ENCODE measurements at regions not wholly inside any gene's neighbourhood (a gene's known extent, or its start where the extent isn't known, plus 50 kb on each side); places are given as distances from the start of the nearest gene placed in this dataset.
"Not testable (repeated sequence)": the region's sequence is repeated elsewhere in the genome, so short reads cannot be mapped to it uniquely, and the experiment has no call there.

DNA sequence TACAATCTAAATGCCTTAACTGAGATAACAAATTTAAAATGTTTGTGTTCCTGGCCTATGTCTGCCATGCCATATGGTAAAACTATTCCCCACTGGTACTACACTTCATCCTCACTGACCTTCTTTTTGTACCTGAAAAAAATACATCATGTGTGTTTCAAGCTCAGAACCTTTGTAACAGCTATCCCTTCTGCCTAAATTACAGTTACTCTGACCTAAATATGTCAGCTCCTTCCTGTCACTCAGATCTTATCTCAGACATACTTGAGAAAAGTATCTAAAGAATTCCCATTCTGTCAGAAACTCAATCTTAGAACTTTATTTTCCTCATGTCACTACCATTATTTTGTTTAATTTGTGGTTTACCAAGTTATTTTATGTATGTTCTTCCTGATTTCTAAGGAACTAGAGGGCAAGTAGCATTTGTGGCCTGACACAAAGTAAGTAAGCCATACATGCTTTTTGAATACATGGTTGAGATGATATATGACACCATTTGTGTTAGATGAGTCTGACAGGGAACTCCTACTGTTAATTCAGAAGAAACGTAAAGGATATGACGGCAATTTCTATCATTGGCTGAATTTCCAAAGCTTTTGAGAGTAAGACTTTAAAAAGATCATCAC lies 456.5 kb upstream of the NDST3 start:
- H3K27ac ChIP-seq, result no peak overlapping the region
- TF ChIP-seq, protein P1, sequence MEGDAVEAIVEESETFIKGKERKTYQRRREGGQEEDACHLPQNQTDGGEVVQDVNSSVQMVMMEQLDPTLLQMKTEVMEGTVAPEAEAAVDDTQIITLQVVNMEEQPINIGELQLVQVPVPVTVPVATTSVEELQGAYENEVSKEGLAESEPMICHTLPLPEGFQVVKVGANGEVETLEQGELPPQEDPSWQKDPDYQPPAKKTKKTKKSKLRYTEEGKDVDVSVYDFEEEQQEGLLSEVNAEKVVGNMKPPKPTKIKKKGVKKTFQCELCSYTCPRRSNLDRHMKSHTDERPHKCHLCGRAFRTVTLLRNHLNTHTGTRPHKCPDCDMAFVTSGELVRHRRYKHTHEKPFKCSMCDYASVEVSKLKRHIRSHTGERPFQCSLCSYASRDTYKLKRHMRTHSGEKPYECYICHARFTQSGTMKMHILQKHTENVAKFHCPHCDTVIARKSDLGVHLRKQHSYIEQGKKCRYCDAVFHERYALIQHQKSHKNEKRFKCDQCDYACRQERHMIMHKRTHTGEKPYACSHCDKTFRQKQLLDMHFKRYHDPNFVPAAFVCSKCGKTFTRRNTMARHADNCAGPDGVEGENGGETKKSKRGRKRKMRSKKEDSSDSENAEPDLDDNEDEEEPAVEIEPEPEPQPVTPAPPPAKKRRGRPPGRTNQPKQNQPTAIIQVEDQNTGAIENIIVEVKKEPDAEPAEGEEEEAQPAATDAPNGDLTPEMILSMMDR (IDR thresholded peaks at IDR 0.05), result no peak
- TF ChIP-seq ZFX (IDR thresholded peaks at IDR 0.05; ENCODE audit: borderline replicate concordance), result no peak

DNA sequence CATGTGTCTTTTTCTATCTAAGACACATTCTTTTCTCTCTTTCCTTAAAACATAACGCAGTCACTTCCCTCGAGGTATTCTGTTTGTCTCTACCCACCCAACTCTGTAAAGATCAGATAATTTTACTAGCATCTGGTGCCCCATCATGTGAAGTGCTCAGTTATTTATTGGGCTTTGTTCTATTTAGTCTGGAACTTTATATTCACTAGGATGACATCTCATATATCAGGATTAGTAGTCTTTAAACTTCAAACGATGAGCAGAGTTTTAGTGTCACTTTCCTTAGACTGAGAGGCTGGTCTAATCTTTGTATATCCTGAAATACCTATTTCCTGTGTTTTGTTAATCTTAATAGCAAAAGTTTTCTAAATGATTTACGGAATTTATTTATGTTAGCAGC lies 445.5 kb upstream of the NDST3 start:
- TF ChIP-seq ZFX (IDR thresholded peaks at IDR 0.05; ENCODE audit: borderline replicate concordance), result no peak
- TF ChIP-seq, protein P1 (IDR thresholded peaks at IDR 0.05), result no peak
- no peak overlapping the region for H3K27ac ChIP-seq

DNA sequence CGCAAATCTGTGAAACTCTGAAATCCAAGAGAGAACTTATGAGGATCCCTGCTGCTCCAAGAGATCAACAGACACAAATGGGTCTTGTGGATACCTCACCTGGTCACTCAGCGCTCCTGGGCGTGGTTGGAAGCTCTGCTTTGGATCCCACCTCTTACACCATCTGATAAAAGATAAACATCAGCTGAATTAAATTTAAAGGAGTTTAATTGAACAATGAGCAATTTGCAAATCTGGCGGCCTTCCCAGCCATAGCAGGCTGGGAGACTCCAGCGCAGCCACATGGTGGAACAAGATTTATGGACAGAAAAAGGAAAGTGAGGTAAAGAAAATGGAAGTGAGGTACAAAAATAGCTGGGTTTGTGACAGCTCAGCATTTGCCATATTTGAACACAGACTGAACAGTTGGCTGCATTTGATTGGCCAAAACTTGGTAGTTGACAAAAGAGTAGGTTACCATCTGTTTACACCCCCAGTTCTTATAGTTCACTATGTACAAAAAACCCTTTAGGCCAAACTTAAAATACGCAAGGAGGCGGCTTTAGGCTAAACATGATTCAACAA lies 437.3 kb upstream of the NDST3 start:
- no peak overlapping the region for H3K27ac ChIP-seq

DNA sequence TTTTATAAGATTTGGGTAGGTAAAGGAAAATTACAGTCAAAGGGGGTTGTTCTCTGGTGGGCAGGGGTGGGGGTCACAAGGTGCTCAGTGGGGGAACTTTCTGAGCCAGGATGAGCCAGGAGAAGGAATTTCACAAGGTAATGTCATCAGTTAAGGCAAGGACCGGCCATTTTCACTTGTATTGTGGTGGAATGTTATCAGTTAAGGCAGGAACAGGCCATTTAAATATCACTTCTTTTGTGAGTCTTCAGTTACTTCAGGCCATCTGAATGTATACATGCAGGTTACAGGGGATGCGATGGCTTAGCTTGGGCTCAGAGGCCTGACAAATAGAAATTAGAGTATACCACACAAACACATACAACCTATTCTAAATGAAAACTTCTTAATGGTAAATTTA lies 434.9 kb upstream of the NDST3 start:
- not testable (repeated sequence) for H3K27ac ChIP-seq

More for the DNA sequence above, 437.3 kb upstream of the NDST3 start:
- no peak for TF ChIP-seq ZFX (IDR thresholded peaks at IDR 0.05; ENCODE audit: borderline replicate concordance)
- TF ChIP-seq, protein P1 (IDR thresholded peaks at IDR 0.05), result no peak

DNA sequence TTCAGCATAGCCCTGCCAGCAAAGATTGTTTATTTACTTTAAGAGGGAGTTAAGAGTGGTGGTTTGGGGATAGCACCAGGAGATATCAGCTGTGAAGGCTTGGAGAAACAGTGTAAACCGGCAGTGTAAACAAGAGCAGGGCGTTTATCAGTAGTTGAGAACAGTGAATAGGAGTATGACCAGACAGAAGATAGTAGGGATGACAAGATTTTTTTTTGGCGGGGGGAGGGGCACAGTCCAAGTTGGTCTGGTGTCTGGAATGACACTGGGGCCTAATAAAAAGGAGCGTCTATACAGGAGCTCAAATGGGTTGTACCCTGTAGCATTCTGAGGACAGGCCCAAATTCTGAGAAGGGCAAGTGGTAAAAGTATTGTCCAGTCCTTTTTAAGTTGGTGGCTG lies 433.4 kb upstream of the NDST3 start:
- H3K27ac ChIP-seq, result not testable (repeated sequence)

DNA sequence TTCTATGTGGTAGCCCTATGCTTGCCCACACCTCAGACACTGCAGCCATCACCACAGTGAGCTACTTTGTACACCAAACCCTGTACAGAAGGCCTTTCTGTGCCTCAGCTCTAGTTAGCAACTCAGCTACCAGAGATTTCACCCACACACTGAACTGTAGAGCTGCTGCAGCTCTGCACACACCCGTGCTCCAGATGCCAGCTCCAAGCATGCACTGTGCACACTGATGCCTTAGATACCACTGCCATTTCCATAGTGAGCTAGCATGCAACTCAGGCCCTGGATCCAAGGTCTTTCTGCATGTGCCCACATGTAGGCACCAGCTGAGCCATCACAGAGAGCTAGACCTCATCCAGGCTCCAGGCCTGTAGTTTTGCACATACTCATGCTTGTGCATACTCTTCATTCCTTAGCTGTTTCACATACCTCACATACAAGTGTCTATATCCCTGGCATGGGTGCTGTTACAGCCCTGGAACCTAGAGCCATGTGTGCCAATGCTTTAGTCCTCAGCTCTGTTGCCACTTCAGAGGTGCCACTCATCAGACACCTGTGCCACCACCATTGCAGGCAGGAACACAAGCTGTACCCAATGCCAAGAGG lies 423.5 kb upstream of the NDST3 start:
- TF ChIP-seq, protein P1 (IDR thresholded peaks at IDR 0.05), result no peak
- TF ChIP-seq ZFX (IDR thresholded peaks at IDR 0.05; ENCODE audit: borderline replicate concordance), result no peak
- no peak overlapping the region for H3K27ac ChIP-seq

DNA sequence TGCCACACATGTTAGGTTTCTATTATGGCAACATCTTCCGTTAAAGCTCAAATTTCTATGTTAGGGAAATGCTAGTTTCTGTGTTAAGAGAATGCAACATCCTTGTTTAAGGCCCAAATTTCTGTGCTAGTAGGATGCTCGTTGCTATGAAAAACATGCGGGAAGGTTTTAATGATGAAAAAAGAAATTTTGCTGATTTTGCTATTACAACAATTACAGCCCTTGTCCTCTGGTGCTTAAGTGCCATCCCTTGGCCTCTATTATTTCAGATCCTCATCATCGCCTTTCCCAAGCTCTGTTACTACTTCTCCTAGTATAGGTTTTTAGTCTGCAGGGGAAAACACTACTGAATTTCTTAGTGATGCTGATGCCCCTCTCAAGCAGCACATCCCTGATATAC lies 412.6 kb upstream of the NDST3 start:
- H3K27ac ChIP-seq, result no peak overlapping the region
- TF ChIP-seq, protein P1 (IDR thresholded peaks at IDR 0.05), result no peak

DNA sequence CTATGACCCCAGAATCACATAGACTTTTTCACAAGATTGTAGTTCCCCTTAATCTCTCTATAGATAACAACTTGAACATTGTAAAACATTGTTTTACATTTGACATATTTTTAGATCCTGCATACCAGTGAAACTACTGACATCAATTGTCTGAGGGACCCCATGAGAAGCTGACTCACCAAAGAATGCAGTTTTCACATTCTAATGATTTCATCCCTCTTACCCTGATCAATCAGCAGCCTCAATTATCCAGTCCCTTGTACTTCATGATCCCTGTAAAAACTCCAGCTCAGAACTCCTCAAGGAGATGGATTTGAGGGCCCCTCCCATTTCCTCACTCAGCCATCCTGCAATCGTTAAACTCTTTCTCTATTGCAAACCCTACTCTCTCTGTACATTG lies 411.0 kb upstream of the NDST3 start:
- TF ChIP-seq, protein P1 (IDR thresholded peaks at IDR 0.05), result no peak
- H3K27ac ChIP-seq, result no peak overlapping the region
